IMR-90 (cell line): ENCODE measurements at regions not wholly inside any gene's neighbourhood (a gene's known extent, or its start where the extent isn't known, plus 50 kb on each side); places are given as distances from the start of the nearest gene placed in this dataset.

Experiments
- ATAC-seq: fragments of 200-7000 bp; cut with Tn5 transposase; 2 replicates; pipeline ENCODE4 v1.9.1; 2020; ENCODE audit warnings: low read depth, mild to moderate bottlenecking, moderate library complexity
- BruUV-seq: library from RNA; stranded (reverse); fragments of 400-500 nt; replicated peaks from 2 replicates; lab custom pipeline; 2021; lab: Mats Ljungman, UMichigan
- CTCF ChIA-PET: fragments of 300-600 bp; formaldehyde crosslinking; extraction: SDS; loops from one replicate; lab custom pipeline; 2021; ENCODE audit warnings: antibody characterized with exemption; lab: Yijun Ruan, JAX
- POLR2A ChIA-PET: fragments of 300-600 bp; sonication (Branson Sonifier 250); formaldehyde crosslinking; loops from one replicate; lab custom pipeline; 2022; ENCODE audit warnings: antibody characterized with exemption; ENCODE audit not compliant: unreplicated experiment; lab: Charles Lee
- DNase-seq: peaks from one replicate; pipeline ENCODE4 v3.0.0; 2013
- H2AFZ ChIP-seq: replicated peaks from 2 replicates; pipeline ENCODE3; 2013; ENCODE audit warnings: low read length, mild to moderate bottlenecking; ENCODE audit not compliant: poor library complexity
- H2AK5ac ChIP-seq: 2 replicates; pipeline ENCODE4 v1.6.1; 2013; ENCODE audit warnings: low read depth, low read length, inconsistent platforms
- H2AK9ac ChIP-seq: replicated peaks from 2 replicates; pipeline ENCODE3; 2013; ENCODE audit warnings: mild to moderate bottlenecking, low read depth, low read length, moderate library complexity; ENCODE audit not compliant: poor library complexity
- H2BK120ac ChIP-seq: 2 replicates; pipeline ENCODE4 v1.6.1; 2013; ENCODE audit warnings: low read depth, low read length, inconsistent platforms
- H2BK15ac ChIP-seq: 3 replicates; pipeline ENCODE4 v1.6.1; 2013; ENCODE audit warnings: low read depth, low read length, inconsistent platforms
- H2BK20ac ChIP-seq: 2 replicates; pipeline ENCODE4 v1.6.1; 2013; ENCODE audit warnings: low read depth, mild to moderate bottlenecking, inconsistent platforms, low read length, moderate library complexity
- H2BK5ac ChIP-seq: 2 replicates; pipeline ENCODE4 v1.6.1; 2013; ENCODE audit warnings: mild to moderate bottlenecking, low read depth, low read length, inconsistent platforms; ENCODE audit not compliant: poor library complexity, severe bottlenecking
- H3K14ac ChIP-seq: replicated peaks from 2 replicates; pipeline ENCODE4 v1.6.1; 2013; ENCODE audit warnings: low read depth, low read length, inconsistent platforms
- H3K18ac ChIP-seq: 2 replicates; pipeline ENCODE4 v1.6.1; 2013; ENCODE audit warnings: low read depth, low read length, control low read depth
- H3K23ac ChIP-seq: 2 replicates; pipeline ENCODE4 v1.6.1; 2013; ENCODE audit warnings: low read depth, low read length, inconsistent platforms
- H3K27ac ChIP-seq: 2 replicates; pipeline ENCODE4 v1.5.1; 2013; ENCODE audit warnings: mild to moderate bottlenecking, control low read depth, low read length; ENCODE audit not compliant: insufficient read depth
- H3K27me3 ChIP-seq: 2 replicates; pipeline ENCODE4 v1.6.1; 2013; ENCODE audit warnings: low read length; ENCODE audit not compliant: control insufficient read depth, insufficient read depth
- H3K36me3 ChIP-seq: 2 replicates; pipeline ENCODE4 v1.6.1; 2013; ENCODE audit warnings: low read length, mixed read lengths; ENCODE audit not compliant: control insufficient read depth, insufficient read depth
- H3K4ac ChIP-seq: 2 replicates; pipeline ENCODE4 v1.6.1; 2013; ENCODE audit warnings: low read depth, low read length, inconsistent platforms
- H3K4me1 ChIP-seq: 2 replicates; pipeline ENCODE4 v1.6.1; 2013; ENCODE audit warnings: low read length, mixed read lengths; ENCODE audit not compliant: control insufficient read depth, insufficient read depth
- H3K4me2 ChIP-seq: 2 replicates; pipeline ENCODE4 v1.6.1; 2013; ENCODE audit warnings: low read depth, mild to moderate bottlenecking, control low read depth, low read length, moderate library complexity
- H3K4me3 ChIP-seq: 2 replicates; pipeline ENCODE4 v1.5.1; 2013; ENCODE audit warnings: low read depth, mild to moderate bottlenecking, control low read depth, low read length, moderate library complexity; ENCODE audit not compliant: insufficient read depth
- H3K56ac ChIP-seq: 2 replicates; pipeline ENCODE4 v1.6.1; 2013; ENCODE audit warnings: low read length, inconsistent platforms; ENCODE audit not compliant: insufficient read depth; ENCODE audit errors: extremely low read depth
- H3K79me1 ChIP-seq, 2 experiments: 2 replicates each; pipeline ENCODE4 v1.6.1; 2013; ENCODE audit warnings: low read length in 2 of 2, inconsistent platforms in 1 of 2, low read depth in 1 of 2
- H3K9ac ChIP-seq: 2 replicates; pipeline ENCODE4 v1.6.1; 2013; ENCODE audit warnings: low read depth, low read length, control low read depth
- H3K9me1 ChIP-seq: 2 replicates; pipeline ENCODE4 v1.6.1; 2013; ENCODE audit warnings: low read length, inconsistent platforms; ENCODE audit not compliant: insufficient read depth
- H3K9me3 ChIP-seq: 2 replicates; pipeline ENCODE4 v1.6.1; 2013; ENCODE audit warnings: low read length; ENCODE audit not compliant: control insufficient read depth, insufficient read depth
- H4K20me1 ChIP-seq: 2 replicates; pipeline ENCODE4 v1.6.1; 2013; ENCODE audit warnings: low read length, inconsistent platforms; ENCODE audit not compliant: insufficient read depth
- H4K5ac ChIP-seq: 2 replicates; pipeline ENCODE4 v1.6.1; 2013; ENCODE audit warnings: mild to moderate bottlenecking, low read depth, low read length, control low read depth
- H4K8ac ChIP-seq, 2 experiments: 2 replicates each; pipeline ENCODE4 v1.6.1; 2013; ENCODE audit warnings: low read depth in 2 of 2, low read length in 2 of 2, control low read depth in 1 of 2, inconsistent platforms in 1 of 2
- H4K91ac ChIP-seq: 2 replicates; pipeline ENCODE4 v1.6.1; 2013; ENCODE audit warnings: low read depth, low read length, inconsistent platforms; ENCODE audit not compliant: insufficient read depth
- BHLHE40 ChIP-seq: fragments of 150-350 bp; IDR thresholded peaks from 2 replicates; pipeline ENCODE4 v1.6.1; 2016; ENCODE audit warnings: mild to moderate bottlenecking, low read depth, low read length
- CEBPB ChIP-seq: IDR thresholded peaks from 2 replicates; pipeline ENCODE4 v1.6.1; 2012; ENCODE audit warnings: low read depth, low read length, improper control_type of control experiment
- RCOR1 ChIP-seq: IDR thresholded peaks from 2 replicates; pipeline ENCODE4 v1.6.1; 2012; ENCODE audit warnings: mild to moderate bottlenecking, low read length, improper control_type of control experiment; ENCODE audit not compliant: insufficient replicate concordance
- WGBS, 2 experiments: methylation state at CpG; one replicate each; pipeline versions ENCODE4 v1.1.5 to v1.1.7; 2013; ENCODE audit warnings: missing lambda C conversion rate in 2 of 2; ENCODE audit not compliant: insufficient read length in 1 of 2; ENCODE audit errors: extremely low coverage in 2 of 2; 5-methylcytosine and 5-hydroxymethylcytosine counted together
- dilution Hi-C: fragments of 300-500 bp; cut with HindIII; formaldehyde crosslinking; loops from one replicate; pipeline ENCODE4 v1.14.3; 2018; ENCODE audit warnings: low sequenced_read_pairs; ENCODE audit not compliant: unreplicated experiment
- in situ Hi-C: fragments of 300-500 bp; cut with MboI; formaldehyde crosslinking; loops from 3 replicates; pipeline ENCODE4 v1.14.3; 2019; ENCODE audit warnings: low sequenced_read_pairs, inconsistent platforms, mixed read lengths
- intact Hi-C: fragments of 100-400 bp; cut with micrococcal nuclease; formaldehyde crosslinking; loops from 2 replicates; pipeline ENCODE4 v1.10.0; 2022
- TF ChIP-seq, protein P1 (sequence below): fragments of 150-350 bp; IDR thresholded peaks from 2 replicates; pipeline ENCODE4 v1.6.1; 2017; ENCODE audit warnings: mild to moderate bottlenecking, antibody characterized with exemption, low read length, low read depth

DNA sequence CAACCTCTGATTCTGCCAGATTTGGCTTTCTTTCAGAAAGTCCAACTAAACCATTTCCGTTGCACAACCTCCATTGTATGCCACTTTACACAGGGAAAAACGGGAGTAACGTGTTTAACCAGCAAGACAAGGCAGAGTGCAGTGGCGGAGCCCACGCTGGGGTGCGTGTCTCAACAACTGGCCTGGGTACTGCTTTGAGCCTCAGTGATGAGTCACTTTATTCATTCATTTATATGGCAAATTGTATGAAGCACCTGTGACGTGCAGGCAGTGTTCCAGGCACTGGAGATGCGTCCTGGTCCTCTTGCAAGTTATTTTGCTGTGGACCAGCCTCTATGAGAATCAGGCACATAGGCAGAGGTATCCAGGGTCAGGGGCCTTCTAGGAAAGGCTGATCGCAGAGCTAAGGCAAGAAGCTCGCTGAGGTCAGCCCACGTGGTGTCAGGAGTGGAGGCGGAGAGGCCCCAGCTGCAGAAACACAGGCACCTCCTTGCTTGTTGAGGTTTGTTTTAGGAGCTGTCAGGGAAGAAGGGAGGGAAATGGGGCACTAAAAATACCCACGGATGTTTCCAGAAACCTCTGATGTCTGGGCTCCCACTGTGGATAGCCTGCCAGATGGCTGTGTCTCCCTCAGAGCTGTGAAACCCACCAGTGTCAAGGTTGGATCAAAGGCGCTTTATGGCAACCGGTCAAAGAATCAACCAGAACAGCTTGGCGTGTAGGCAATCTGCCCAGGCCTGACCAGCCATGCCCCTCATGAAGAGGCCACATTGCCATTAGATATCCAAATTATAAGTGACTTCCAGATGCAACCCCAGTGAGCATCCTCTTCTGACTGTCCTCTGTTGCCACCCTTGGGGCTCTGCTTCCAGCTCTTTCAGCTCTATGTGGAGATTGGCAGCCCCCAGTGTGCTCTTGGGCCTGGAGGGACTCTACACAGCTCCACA, 157.2 kb downstream of the CD83 start (continued):
- no peak for TF ChIP-seq RCOR1
- TF ChIP-seq CEBPB = no peak

DNA sequence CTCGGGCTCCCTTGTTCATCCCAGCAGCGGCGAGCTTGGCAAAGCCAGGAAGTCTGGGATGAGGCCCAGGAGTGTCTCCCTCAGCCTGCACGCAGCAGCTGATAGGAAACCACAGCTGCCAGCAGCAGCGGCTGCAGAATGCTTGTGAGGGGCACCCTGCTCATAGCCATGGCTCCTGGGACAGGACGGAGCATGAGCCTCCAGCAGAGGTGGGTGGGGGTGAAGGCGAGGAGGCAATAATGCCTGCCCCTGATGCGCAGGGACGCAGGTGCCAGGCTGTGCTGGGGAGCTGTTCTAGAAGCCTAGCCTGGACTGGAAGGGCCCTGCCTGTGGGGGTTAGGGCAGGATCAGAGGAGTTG, 157.9 kb downstream of the CD83 start:
- WGBS, 2 experiments = 88% methylated on average over 3 of the region's 9 CpGs; no CpG with 5 or more reads in 1 of the 2 experiments
- no peak overlapping the region for H4K91ac ChIP-seq
- ChIA-PET CTCF (no interaction called here), POLR2A (no interaction called here)
- no peak overlapping the region for H4K8ac ChIP-seq
- no peak overlapping the region for H2AK9ac ChIP-seq
- H2AK5ac ChIP-seq = no peak overlapping the region
- H3K4me3 ChIP-seq = no peak overlapping the region
- H3K56ac ChIP-seq = no peak overlapping the region
- peaks cover 4% of the 10 kb centered on the region; the same call in 1 of the 2 replicates for H3K4me1 ChIP-seq
- in situ Hi-C loops = no loop called here
- no peak overlapping the region for H3K9ac ChIP-seq
- H3K23ac ChIP-seq = no peak overlapping the region
- H3K36me3 ChIP-seq = no peaks in the 10 kb centered on the region
- H2BK5ac ChIP-seq = no peak overlapping the region
- peak; percentile 35 for ATAC-seq
- H3K27me3 ChIP-seq = peaks cover 4% of the 10 kb centered on the region; the same call in 1 of the 2 replicates
- H3K14ac ChIP-seq = no peak overlapping the region
- H3K9me3 ChIP-seq = peaks cover 7% of the 10 kb centered on the region; the same call in 1 of the 2 replicates
- H3K4ac ChIP-seq = no peak overlapping the region
- no peak overlapping the region for H2AFZ ChIP-seq
- BruUV-seq = no TSS peak
- no peak overlapping the region for H2BK15ac ChIP-seq
- DNase-seq = peak; percentile 37
- H3K9me1 ChIP-seq = no peaks in the 10 kb centered on the region
- no peaks in the 10 kb centered on the region for H4K20me1 ChIP-seq
- no peak overlapping the region for H3K18ac ChIP-seq
- intact Hi-C loops = no loop called here
- H2BK120ac ChIP-seq = no peak overlapping the region
- H2BK20ac ChIP-seq = no peak overlapping the region
- dilution Hi-C loops = no loop called here
- no peak overlapping the region for H3K4me2 ChIP-seq
- H3K79me1 ChIP-seq = no peaks in the 10 kb centered on the region
- no peak overlapping the region for H4K5ac ChIP-seq
- H3K27ac ChIP-seq = no peak overlapping the region
- no peak for TF ChIP-seq BHLHE40
- TF ChIP-seq, protein P1, sequence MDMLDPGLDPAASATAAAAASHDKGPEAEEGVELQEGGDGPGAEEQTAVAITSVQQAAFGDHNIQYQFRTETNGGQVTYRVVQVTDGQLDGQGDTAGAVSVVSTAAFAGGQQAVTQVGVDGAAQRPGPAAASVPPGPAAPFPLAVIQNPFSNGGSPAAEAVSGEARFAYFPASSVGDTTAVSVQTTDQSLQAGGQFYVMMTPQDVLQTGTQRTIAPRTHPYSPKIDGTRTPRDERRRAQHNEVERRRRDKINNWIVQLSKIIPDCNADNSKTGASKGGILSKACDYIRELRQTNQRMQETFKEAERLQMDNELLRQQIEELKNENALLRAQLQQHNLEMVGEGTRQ = no peak
